Testis (tissue), 2 donors: ENCODE measurements at regions not wholly inside any gene's neighbourhood (a gene's known extent, or its start where the extent isn't known, plus 50 kb on each side); places are given as distances from the start of the nearest gene placed in this dataset.

Experiments
- CTCF ChIP-seq, 3 experiments: fragments of 450-650 bp in 2 of 3; fragments of 200-600 bp in 1 of 3; sonication (generic) in 1 of 3; IDR thresholded peaks; one replicate each; pipeline ENCODE4 v1.5.1; 2016 to 2019; ENCODE audit warnings: antibody characterized with exemption in 3 of 3, mild to moderate bottlenecking in 2 of 3, moderate library complexity in 1 of 3
- POLR2A ChIP-seq: fragments of 450-650 bp; IDR thresholded peaks from one replicate; pipeline ENCODE4 v1.6.1; 2017; ENCODE audit warnings: antibody characterized with exemption, mild to moderate bottlenecking, moderate library complexity

- TF ChIP-seq CTCF (IDR thresholded peaks at IDR 0.05): no peak
- no peak for TF ChIP-seq POLR2A
Measured at GRCh38 chr22:22787151-22787550, 100.5 kb upstream of the IGLL5 start.
